Skeletal muscle cell (primary cell): ENCODE measurements at regions not wholly inside any gene's neighbourhood (a gene's known extent, or its start where the extent isn't known, plus 50 kb on each side); places are given as distances from the start of the nearest gene placed in this dataset.
"Not testable (repeated sequence)": the region's sequence is repeated elsewhere in the genome, so short reads cannot be mapped to it uniquely, and the experiment has no call there.

Source experiments
- DNase-seq: peaks from one replicate; pipeline ENCODE4 v3.0.0-alpha.2; 2010; ENCODE audit warnings: low read depth
- H3K4me3 ChIP-seq: 2 replicates; pipeline ENCODE4 v1.5.1; 2011; ENCODE audit warnings: low read depth, mild to moderate bottlenecking, control low read depth, low read length, moderate library complexity

DNA sequence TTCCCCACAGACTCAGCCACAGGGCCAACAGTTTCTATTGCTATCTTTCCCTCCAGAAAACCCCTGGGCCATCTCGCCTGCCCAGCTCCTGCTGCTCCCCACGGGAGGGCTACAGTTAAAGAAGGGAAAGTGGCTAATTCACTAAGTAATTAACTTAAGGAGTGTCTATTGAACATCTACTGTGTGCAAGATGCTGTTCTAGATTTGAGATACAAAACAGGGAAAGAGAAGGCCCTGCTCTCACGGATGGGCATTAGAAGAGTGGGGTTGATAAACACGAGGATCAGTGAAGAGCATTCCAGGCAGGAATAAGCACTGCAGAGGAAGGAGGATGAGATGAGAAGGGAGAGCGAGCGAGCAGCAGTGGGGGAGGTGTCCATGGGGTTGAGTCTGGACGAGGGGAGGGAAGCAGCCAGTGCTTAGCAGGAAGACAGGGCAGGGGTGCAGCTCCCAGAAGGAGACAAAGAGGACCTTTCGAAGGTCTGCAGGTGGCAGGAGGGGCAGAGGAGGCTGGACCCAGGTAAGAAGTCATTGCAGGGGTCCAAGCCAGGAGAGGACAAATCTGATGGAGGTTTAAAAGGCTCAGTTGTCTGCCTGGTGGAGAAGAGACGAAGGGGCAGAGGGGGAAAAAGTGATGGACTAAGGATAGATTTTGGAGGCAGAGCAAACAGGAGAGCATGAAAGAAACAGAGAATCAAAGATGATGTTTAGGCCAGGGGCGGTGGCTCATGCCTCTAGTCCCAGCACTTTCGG is 64.7 kb downstream of the KLF15 start:
- no peak overlapping the region for H3K4me3 ChIP-seq
- no peak for DNase-seq

DNA sequence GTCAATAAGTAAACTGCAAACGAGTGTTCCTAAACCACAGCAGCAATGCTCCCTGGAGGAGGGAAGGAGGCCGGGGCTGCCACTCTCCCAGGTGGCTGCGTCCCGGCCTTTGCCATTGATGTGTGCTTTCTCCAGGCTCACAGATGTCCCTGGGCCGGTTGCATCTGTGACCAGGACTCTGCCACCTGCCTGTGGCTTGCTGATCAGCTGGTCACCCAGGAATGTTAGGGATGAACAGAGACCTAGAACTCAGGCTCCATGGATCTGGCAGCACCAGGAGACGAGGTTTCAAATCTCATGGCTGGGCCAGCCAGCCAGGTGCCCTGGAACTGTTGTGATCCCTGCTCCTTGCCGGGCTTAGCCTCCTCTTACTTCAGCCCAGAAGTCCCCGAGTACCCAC is 65.7 kb downstream of the KLF15 start:
- DNase-seq, result no peak
- no peak overlapping the region for H3K4me3 ChIP-seq

DNA sequence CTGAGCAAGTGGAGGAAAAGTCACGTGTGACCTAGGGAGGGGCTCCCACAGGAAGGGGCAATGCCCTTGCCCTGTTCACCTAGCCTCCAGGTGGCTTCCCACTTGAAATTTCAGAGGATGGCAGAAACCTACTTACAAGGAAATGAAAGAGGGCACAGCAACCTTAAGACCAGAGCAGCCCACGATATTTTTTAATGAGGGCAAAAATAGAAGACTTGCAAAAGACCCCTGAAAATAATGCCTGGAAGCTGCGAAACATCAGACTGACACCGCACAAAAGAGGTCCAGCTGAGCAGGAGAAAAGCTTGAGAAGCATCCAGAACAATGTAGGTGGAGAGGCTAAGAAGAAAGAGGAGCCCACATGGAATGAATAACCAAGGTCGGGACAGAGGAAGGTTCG is 66.1 kb downstream of the KLF15 start:
- DNase-seq, result no peak
- no peak overlapping the region for H3K4me3 ChIP-seq

DNA sequence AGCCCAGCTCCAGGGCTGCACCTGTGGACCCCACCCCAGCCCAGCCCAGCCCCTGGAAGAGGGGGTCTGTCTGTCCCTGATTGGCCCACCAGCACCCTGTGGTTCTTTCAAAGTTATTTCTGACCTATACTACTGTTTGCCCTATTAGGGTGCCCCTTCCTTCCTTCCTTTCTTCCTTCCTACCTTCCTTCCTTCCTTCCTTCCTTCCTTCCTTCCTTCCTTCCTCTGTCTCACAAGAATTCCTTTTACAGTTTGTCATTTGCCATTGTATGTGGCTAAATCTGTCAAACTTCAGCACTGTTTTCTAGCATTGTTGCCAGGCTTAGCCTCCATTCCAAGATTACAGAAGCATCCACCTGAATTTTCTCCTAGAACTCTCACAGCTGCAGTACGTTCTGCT is 66.9 kb downstream of the KLF15 start:
- H3K4me3 ChIP-seq, result no peak overlapping the region
- DNase-seq, result no peak

DNA sequence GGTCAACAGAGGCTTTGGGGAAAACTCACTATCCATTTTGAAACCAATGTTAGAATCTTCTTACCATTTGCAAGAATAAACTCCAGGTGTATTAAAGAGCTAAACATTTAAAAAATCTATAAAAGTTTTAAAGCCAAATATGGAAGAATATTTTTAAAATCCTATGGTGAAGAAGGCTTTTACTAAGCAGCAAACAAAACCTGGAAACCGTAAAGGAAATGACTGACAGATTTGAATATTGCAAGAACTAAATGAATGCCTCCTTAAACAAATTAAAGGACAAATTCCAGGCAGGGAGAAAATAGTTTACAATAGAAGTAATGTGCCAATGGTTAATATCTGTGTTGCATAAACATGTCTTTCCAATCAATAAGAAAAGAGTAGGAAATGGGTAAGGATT is 68.1 kb downstream of the KLF15 start:
- no peak for DNase-seq
- no peak overlapping the region for H3K4me3 ChIP-seq

DNA sequence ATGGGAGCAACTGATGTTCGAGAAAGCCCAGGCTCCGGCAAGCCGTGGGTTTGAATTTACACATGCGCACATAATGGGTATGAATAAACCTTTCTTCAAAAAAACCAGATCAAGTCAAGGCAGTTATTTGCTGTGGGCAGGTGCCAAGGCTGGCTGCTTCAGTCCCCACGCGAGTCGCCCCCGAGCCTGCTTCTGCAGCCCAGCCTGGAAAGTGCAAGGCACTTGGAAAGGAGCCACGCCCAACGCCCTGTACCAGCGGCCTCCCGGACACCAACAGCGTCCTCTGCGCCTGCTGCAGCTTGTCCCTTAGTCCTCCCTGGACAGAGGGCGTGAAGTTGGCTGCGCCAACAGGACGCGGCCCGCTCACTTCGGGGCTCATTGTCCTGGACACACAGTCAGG is 68.9 kb downstream of the KLF15 start:
- no peak overlapping the region for H3K4me3 ChIP-seq
- no peak for DNase-seq

DNA sequence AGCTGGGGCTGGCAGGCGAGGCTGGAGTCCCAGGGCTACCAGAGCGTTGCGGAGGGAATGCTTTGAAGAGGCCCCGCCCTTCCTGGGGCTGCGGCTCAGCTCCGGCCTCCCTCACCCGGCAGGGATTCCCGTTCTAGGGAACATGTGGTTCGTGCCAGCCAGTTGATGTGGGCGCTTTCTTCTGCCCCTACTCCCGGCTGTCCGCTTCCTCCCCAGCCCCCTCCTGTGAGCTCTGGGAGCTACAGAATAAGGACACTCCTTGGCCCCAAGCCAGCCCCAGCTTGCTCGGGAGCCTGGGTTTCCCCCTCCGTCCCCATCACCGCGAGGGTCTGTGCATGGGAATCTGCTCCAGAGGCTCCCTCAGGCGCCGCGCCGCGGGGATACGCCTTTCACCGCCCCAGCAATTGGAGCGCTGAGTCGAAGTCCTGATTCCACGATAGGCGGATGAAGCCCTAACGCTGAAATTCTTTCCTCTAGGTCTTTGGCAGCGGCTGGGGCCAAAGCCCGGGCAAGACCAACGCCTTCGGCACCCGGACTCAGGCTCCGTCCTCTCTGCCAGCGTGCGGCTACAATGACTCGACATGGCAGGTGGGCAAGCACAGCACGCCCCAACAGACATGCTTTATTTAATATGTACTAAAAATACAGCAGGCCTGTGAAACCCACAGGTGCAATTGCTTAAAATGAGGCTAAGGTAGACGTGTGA is 69.5 kb downstream of the KLF15 start:
- H3K4me3 ChIP-seq, result peak overlapping the region; percentile 52
- no peak for DNase-seq

DNA sequence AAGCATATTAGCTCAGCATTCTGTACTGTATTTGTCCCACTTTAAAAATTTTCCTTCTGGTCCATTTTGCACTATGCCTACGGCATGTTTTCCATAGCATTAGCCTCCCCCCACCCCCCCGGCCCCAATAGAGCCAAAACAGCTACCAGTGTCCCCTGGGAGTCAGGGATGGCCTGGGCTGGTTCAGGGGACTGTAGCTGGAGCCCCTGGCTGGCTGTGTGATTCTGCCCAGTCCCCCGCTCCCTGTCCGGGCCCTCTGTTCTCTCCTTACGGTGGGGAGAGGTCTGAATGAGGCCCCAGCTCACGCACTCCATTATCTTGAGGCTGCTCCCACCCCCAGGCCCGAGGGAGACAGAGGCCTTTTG is 70.1 kb downstream of the KLF15 start:
- no peak for DNase-seq
- H3K4me3 ChIP-seq, result peak overlapping the region; percentile 52

DNA sequence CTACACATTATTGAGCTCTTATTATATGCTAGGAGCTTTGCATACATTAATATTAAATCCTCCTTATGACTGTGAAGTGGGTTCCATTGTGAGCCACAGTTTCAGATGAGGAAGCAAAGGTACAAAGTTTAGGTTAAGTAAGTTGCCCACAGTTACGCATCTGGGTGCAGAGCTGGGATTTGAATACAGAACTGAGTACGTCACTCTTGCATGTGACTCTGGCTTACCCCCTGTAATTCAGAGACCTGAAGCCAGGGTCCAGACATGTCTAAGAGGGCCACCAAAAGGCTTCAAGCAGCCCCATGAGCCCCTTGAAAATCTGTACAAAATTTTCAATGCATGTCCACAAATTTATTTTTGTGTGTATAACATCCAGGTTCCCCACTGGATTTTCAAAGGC is 71.8 kb downstream of the KLF15 start:
- DNase-seq, result no peak
- H3K4me3 ChIP-seq, result no peak overlapping the region

DNA sequence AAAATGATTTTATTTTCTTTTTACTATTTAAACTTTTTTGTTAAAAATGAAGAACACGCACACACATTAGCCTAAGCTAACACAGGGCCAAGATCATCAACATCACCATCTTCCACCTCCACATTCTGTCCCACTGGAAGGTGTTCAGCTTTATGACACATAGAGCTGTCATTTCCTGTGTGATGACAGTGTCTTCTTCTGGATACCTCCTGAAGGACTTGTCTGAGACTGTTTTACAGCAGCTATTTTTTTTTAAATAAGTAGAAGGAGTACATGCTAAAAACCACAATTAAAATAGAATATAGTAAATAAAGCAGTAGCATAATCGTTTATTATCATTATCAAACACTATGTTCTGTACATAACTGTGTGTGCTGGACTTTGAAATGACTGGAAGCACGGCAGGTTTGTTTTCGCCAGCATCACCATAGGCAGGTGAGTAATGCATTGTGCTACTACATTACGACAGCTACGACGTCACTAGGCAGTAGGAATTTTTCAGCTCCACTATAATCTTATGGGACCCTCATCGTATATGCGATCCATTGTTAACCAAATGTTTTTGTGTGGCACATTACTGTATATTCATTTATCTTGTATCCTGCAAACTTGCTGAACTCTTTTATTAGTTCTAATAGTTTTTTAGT is 72.8 kb downstream of the KLF15 start:
- no peak overlapping the region for H3K4me3 ChIP-seq
- no peak for DNase-seq

DNA sequence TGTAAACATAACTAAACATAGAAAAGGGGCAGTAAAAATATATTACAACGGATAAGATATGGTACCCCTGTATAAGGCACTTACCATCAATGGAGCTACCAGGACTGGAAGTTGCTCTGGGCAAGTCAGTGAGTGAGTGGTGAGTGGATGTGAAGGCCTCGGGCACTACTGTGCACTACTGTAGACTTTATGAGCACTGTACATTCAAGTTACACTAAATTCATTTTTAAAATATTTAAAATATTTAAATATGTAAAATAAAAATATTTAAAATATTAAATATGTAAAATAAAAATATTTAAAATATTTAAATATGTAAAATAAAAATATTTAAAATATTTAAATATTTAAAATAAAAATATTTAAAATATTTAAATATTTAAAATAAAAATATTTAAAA is 73.6 kb downstream of the KLF15 start:
- not testable (repeated sequence) for DNase-seq, H3K4me3 ChIP-seq

DNA sequence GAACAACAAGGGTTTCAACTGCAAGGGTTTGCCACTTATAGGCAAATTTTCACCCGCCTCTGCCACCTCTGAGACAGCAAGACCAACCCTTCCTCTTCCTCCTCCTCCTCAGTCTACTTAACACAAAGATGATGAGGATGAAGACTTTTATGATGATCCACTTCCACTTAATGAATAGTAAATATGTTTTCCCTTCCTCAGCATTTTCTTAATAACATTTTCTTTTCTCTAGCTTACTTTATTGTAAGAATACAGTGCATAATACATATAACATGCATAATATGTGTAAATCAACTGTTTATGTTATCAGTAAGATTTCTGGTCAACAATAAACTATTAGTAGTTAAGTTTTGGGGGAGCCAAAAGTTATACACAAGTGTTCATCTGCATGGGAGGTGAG is 77.4 kb downstream of the KLF15 start:
- DNase-seq, result no peak

DNA sequence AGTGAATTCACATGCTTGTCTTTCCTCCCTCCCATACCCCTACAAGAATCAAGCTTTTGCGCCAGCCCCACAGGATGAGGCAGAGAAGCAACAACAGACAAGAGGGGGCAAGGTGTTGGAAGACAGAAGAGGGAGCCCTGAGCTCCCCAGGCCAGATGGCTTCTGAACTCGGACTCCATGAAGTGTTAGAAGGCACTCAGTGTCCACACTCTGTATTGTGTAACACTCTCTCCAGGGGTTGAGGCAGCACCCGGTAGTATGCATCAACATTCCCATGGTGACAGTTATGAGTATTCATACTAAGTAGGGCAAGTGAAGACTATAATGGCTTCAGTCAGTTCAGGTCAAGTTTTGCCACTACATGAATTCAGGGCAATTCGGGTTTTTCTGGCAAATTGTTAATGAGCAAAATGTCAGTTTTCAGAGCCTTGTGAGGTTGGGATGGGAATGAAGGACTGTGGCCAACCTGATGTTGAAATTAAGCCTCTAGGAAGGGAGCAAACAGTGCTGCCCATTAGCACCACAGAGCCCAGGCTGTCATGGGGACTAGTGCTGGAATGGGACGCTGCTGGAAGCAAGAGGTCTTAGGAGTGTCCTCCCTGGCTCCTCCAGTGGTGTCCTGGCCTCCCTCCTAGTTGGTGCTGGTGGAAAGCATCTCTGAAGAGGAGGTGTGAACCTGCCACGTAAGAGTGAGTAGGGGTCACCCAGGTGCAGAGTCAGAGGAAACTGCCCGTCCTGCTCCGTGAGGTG is 79.4 kb downstream of the KLF15 start:
- no peak overlapping the region for H3K4me3 ChIP-seq
- DNase-seq, result no peak

More for the DNA sequence above, 77.4 kb downstream of the KLF15 start:
- no peak overlapping the region for H3K4me3 ChIP-seq

DNA sequence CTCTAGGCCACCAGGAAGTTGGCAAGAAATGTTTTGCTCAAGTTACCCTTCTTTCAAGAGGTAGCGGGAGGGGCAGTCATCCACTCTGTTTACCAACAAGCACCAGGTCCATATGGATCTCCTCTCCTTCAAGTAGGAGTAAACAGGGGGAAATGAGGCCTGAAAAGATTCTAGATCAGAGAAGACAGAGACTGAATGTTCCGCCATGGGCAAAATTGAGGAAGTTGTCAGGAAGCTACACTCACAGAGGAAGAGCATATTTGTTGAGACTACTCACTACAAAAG is 81.6 kb downstream of the KLF15 start:
- no peak for DNase-seq

DNA sequence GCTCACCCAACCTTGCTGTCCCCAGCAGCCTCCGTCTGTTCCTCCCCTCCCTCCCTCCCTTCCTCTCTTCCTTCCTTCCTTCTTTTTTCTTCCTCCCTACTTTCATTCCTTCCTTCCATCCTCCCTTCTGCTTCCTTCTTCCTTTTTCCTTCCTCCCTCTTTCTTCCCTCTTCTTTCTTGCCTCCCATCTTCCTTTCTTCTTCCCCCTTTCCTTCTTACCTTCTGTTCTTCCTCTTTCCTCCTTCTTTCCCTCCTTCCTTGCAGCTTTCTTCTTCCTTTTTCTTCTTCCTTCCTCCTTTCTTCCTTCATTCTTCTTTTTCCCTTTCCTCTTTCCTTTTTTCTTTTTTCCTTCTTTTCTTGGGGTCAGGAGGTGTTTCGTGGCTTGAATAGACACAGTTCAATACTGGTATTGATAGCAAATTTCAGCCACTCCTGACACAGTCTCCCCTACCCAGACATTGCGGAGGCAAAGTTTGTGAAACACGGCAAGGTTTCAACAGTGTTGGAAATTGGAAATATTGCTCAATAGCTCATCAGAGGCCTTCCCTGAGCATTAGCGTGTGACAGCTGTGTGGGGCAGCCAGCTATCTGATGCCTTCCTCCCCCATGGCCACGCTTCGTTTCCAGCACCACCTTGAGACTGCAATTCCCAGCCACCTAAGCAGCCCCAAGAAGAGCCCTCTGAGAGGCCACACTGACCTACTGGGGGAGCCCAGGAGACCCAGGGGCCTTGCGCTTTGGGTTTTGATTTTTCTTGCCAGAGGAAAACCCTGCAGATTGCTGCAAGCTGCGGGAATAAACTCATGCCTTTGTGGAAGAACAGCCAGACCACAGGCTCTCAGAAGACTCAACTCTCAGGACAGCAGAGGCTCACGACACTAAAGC is 82.2 kb downstream of the KLF15 start:
- DNase-seq, result no peak

More for the DNA sequence above, 81.6 kb downstream of the KLF15 start:
- H3K4me3 ChIP-seq, result no peak overlapping the region

DNA sequence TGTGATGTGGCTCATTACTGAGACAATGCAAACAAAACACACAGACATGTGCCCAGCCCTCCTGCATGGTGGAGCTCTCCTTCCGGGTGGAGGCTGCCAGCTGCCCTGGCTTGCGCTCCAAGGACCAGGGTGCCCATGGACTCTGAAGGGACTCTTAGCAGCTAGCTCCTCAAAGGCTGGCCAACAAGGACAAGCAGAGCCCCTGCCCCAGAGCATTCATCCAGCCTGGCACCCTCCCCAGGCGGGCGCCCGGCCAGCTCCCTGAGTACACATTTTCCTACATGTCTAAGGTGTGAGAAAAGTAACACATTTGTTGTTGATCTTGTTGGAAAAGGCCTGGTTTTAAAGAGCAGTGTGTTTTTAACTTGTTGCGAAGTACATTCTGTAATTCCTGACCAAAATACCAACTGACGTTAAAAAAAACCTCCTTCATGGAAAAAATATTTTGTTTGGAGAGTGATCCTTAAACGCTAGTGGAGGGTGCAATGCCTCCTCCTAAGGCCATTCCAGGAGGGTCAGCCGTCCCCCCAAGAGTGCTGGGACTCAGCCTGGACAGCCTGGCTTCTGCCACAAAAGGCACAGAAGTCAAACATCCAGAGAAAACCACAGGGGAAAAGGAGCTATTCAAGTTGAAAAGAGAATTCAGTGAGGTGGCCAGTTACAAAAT is 86.9 kb downstream of the KLF15 start:
- H3K4me3 ChIP-seq, result no peak overlapping the region
- no peak for DNase-seq

More for the DNA sequence above, 82.2 kb downstream of the KLF15 start:
- no peak overlapping the region for H3K4me3 ChIP-seq

DNA sequence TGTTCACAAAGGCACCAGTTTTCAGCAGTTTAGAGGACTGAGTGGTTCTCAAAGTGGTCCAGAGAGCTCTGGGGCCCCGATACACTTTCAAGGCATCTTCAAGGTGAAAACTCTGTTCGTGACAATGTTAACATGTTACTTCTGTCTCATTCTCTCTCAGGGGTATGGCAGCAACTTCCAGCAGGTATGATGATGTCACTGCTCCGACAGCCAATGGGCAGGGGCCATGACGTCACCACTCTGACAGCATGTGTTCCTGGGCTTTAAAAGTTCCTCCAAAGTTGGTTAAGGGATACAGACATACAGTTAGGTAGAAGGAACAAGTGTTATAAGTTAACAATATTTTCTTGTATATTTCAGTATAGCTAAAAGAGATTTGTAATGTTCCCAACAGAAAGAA is 87.9 kb downstream of the KLF15 start:
- no peak overlapping the region for H3K4me3 ChIP-seq
- no peak for DNase-seq

DNA sequence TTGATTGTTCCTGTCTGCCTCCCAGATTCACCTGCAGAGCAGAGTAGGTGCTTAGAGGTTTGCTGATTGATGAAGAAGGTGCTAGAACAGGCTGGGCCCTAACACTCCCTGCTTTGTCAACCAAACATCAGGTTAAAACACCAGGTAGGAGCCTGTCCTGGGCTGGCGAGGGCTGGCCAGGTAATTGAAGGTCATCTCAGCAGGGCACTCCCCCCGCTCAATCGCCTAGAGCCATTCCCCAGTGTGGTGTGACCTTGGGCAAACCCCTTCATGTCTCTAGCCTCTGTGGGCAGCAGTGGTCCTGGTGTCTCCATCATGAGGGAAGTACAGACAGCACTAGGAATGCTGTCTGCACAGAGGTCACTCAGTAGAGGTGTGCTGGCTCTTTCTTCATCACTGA is 88.3 kb downstream of the KLF15 start:
- no peak for DNase-seq
- H3K4me3 ChIP-seq, result no peak overlapping the region
